ENCODE measurements at regions not wholly inside any gene's neighbourhood (a gene's known extent, or its start where the extent isn't known, plus 50 kb on each side); places are given as distances from the start of the nearest gene placed in this dataset.

- H3K36me3 ChIP-seq: no peaks in the 10 kb centered on the region
- H3K27ac ChIP-seq: no peak overlapping the region
- no peak overlapping the region for H3K4me3 ChIP-seq
- H3K4me1 ChIP-seq: no peaks in the 10 kb centered on the region
- H3K27me3 ChIP-seq: peaks cover 5% of the 10 kb centered on the region
- no peaks in the 10 kb centered on the region for H3K9me3 ChIP-seq
- WGBS, 2 donors (ENCODE audit: low coverage in 1 of 2): 63 to 71% methylated on average over 5 of the region's 6 CpGs
- ATAC-seq: no peak
- no peak for TF ChIP-seq POLR2A (IDR thresholded peaks at IDR 0.05)
- TF ChIP-seq POLR2AphosphoS5 (IDR thresholded peaks at IDR 0.05): no peak
- no peak for TF ChIP-seq EP300 (IDR thresholded peaks at IDR 0.05)
- no peak for TF ChIP-seq CTCF (IDR thresholded peaks at IDR 0.05)
Observed at GRCh38 chr5:4523038-4523437, 617.1 kb upstream of the ADAMTS16 start.

GRCh38 chr5:4531756-4532704, 608.1 kb upstream of the ADAMTS16 start:
- 40 to 43% methylated on average over 6 to 7 of the region's 10 CpGs for WGBS, 2 donors (ENCODE audit: low coverage in 1 of 2)
- H3K27ac ChIP-seq: no peak overlapping the region
- ATAC-seq: no peak
- H3K4me1 ChIP-seq: no peaks in the 10 kb centered on the region
- H3K9me3 ChIP-seq: peaks cover 0 to 3% (median 0%) of the 10 kb centered on the region in 3 donors
- H3K27me3 ChIP-seq: no peaks in the 10 kb centered on the region
- TF ChIP-seq POLR2AphosphoS5 (IDR thresholded peaks at IDR 0.05) (no peak), POLR2A (IDR thresholded peaks at IDR 0.05) (no peak), EP300 (IDR thresholded peaks at IDR 0.05) (no peak), CTCF (IDR thresholded peaks at IDR 0.05) (no peak)
- H3K36me3 ChIP-seq: no peaks in the 10 kb centered on the region
- no peak overlapping the region for H3K4me3 ChIP-seq

- H3K36me3 ChIP-seq: no peaks in the 10 kb centered on the region
- H3K4me3 ChIP-seq: no peak overlapping the region
- no peak overlapping the region for H3K27ac ChIP-seq
- H3K9me3 ChIP-seq: peaks cover 0 to 3% (median 0%) of the 10 kb centered on the region in 3 donors
- TF ChIP-seq CTCF (IDR thresholded peaks at IDR 0.05): no peak
- no peak for TF ChIP-seq POLR2AphosphoS5 (IDR thresholded peaks at IDR 0.05)
- no peak for TF ChIP-seq POLR2A (IDR thresholded peaks at IDR 0.05)
- no peak for TF ChIP-seq EP300 (IDR thresholded peaks at IDR 0.05)
- no peaks in the 10 kb centered on the region for H3K4me1 ChIP-seq
- no peak for ATAC-seq
- WGBS, 2 donors (ENCODE audit: low coverage in 1 of 2): 92% methylated on average over 2 of the region's 6 CpGs; no CpG with 5 or more reads in 1 of the 2 donors
- H3K27me3 ChIP-seq: no peaks in the 10 kb centered on the region
Observed at GRCh38 chr5:4532705-4533080, 607.4 kb upstream of the ADAMTS16 start.

- Histone ChIP-seq H3K27me3 (no peaks in the 10 kb centered on the region), H3K4me1 (no peaks in the 10 kb centered on the region), H3K36me3 (no peaks in the 10 kb centered on the region), H3K9me3 (peaks cover 0 to 3% (median 0%) of the 10 kb centered on the region in 3 donors), H3K27ac (no peak overlapping the region), H3K4me3 (no peak overlapping the region)
- 50% methylated on average over 2 to 3 of the region's 3 CpGs for WGBS, 2 donors (ENCODE audit: low coverage in 1 of 2)
- no peak for ATAC-seq
- TF ChIP-seq POLR2A (IDR thresholded peaks at IDR 0.05) (no peak), CTCF (IDR thresholded peaks at IDR 0.05) (no peak), EP300 (IDR thresholded peaks at IDR 0.05) (no peak), POLR2AphosphoS5 (IDR thresholded peaks at IDR 0.05) (no peak)
Observed at GRCh38 chr5:4533457-4534105, 606.5 kb upstream of the ADAMTS16 start.
